T-helper 17 cell (primary cell): ENCODE measurements at regions not wholly inside any gene's neighbourhood (a gene's known extent, or its start where the extent isn't known, plus 50 kb on each side); places are given as distances from the start of the nearest gene placed in this dataset.

ENCODE experiments used
- ATAC-seq: fragments of 150-1000 bp; cut with Tn5 transposase; 2 replicates; pipeline ENCODE4 v1.10.0; 2021; ENCODE audit warnings: mild to moderate bottlenecking, moderate library complexity
- DNase-seq, 3 donors: peaks; one replicate each; pipeline versions ENCODE4 v3.0.0 to v3.0.0-alpha.2; 2020 to 2021
- H3K9me3 ChIP-seq: one replicate; pipeline ENCODE4 v1.7.0; 2013; ENCODE audit warnings: low read length, mild to moderate bottlenecking; ENCODE audit not compliant: control insufficient read depth, poor library complexity, severe bottlenecking
- H3K27ac Mint-ChIP-seq: one replicate; pipeline ENCODE4 v1.8.0; 2022; ENCODE audit warnings: mild to moderate bottlenecking, moderate library complexity, mixed read lengths
- H3K27me3 Mint-ChIP-seq: one replicate; pipeline ENCODE4 v1.8.0; 2022; ENCODE audit warnings: mixed read lengths
- H3K36me3 Mint-ChIP-seq: one replicate; pipeline ENCODE4 v1.8.0; 2022; ENCODE audit warnings: low read depth, mixed read lengths
- H3K4me1 Mint-ChIP-seq: one replicate; pipeline ENCODE4 v1.8.0; 2022; ENCODE audit warnings: mild to moderate bottlenecking, mixed read lengths
- H3K4me3 Mint-ChIP-seq: one replicate; pipeline ENCODE4 v1.8.0; 2022; ENCODE audit warnings: mild to moderate bottlenecking, moderate library complexity, mixed read lengths

- ATAC-seq, result no peak
- H3K27me3 Mint-ChIP-seq, result no peaks in the 10 kb centered on the region
- H3K4me1 Mint-ChIP-seq, result no peaks in the 10 kb centered on the region
- H3K36me3 Mint-ChIP-seq, result no peaks in the 10 kb centered on the region
- H3K4me3 Mint-ChIP-seq, result no peak overlapping the region
- DNase-seq, result no peak
- H3K27ac Mint-ChIP-seq, result no peak overlapping the region
- H3K9me3 ChIP-seq, result no peaks in the 10 kb centered on the region
Measured at GRCh38 chr4:137106733-137107132, 425.6 kb downstream of the PCDH18 start.

- Mint-ChIP-seq H3K36me3 (no peaks in the 10 kb centered on the region), H3K4me1 (no peaks in the 10 kb centered on the region), H3K27ac (no peak overlapping the region), H3K27me3 (no peaks in the 10 kb centered on the region), H3K4me3 (no peak overlapping the region)
- ATAC-seq (no peak), DNase-seq (no peak)
- no peaks in the 10 kb centered on the region for H3K9me3 ChIP-seq
Measured at GRCh38 chr4:137106287-137106686, 426.0 kb downstream of the PCDH18 start.

GRCh38 chr4:137090951-137091350 is 441.3 kb downstream of the PCDH18 start:
- H3K9me3 ChIP-seq, result no peaks in the 10 kb centered on the region
- Mint-ChIP-seq H3K27ac (no peak overlapping the region), H3K27me3 (no peaks in the 10 kb centered on the region), H3K4me1 (no peaks in the 10 kb centered on the region), H3K36me3 (no peaks in the 10 kb centered on the region), H3K4me3 (no peak overlapping the region)
- ATAC-seq (no peak), DNase-seq (no peak)

- H3K4me1 Mint-ChIP-seq, result no peaks in the 10 kb centered on the region
- DNase-seq (no peak), ATAC-seq (no peak)
- no peak overlapping the region for H3K27ac Mint-ChIP-seq
- no peaks in the 10 kb centered on the region for H3K36me3 Mint-ChIP-seq
- H3K27me3 Mint-ChIP-seq, result no peaks in the 10 kb centered on the region
- H3K4me3 Mint-ChIP-seq, result no peak overlapping the region
- no peaks in the 10 kb centered on the region for H3K9me3 ChIP-seq
Measured at GRCh38 chr4:137083571-137084135, 448.6 kb downstream of the PCDH18 start.

- no peaks in the 10 kb centered on the region for H3K27me3 Mint-ChIP-seq
- H3K4me3 Mint-ChIP-seq, result no peak overlapping the region
Measured at GRCh38 chr4:137082061-137082460, 450.2 kb downstream of the PCDH18 start.

GRCh38 chr4:137076908-137077307 is 455.4 kb downstream of the PCDH18 start:
- H3K27ac Mint-ChIP-seq, result no peak overlapping the region
- no peak for DNase-seq
- no peak overlapping the region for H3K4me3 Mint-ChIP-seq
- no peaks in the 10 kb centered on the region for H3K4me1 Mint-ChIP-seq
- H3K27me3 Mint-ChIP-seq, result no peaks in the 10 kb centered on the region
- no peaks in the 10 kb centered on the region for H3K36me3 Mint-ChIP-seq
- ATAC-seq, result no peak
- H3K9me3 ChIP-seq, result no peaks in the 10 kb centered on the region

More at GRCh38 chr4:137082061-137082460, 450.2 kb downstream of the PCDH18 start:
- no peak for DNase-seq
- H3K27ac Mint-ChIP-seq, result no peak overlapping the region
- no peaks in the 10 kb centered on the region for H3K36me3 Mint-ChIP-seq
- no peaks in the 10 kb centered on the region for H3K9me3 ChIP-seq
- no peaks in the 10 kb centered on the region for H3K4me1 Mint-ChIP-seq
- no peak for ATAC-seq

GRCh38 chr4:137075586-137075985 is 456.7 kb downstream of the PCDH18 start:
- DNase-seq, result no peak
- H3K9me3 ChIP-seq, result no peaks in the 10 kb centered on the region
- no peaks in the 10 kb centered on the region for H3K4me1 Mint-ChIP-seq
- H3K4me3 Mint-ChIP-seq, result no peak overlapping the region
- no peak for ATAC-seq
- no peaks in the 10 kb centered on the region for H3K27me3 Mint-ChIP-seq
- H3K27ac Mint-ChIP-seq, result no peak overlapping the region
- no peaks in the 10 kb centered on the region for H3K36me3 Mint-ChIP-seq

GRCh38 chr4:137070614-137071013 is 461.7 kb downstream of the PCDH18 start:
- Mint-ChIP-seq H3K27ac (no peak overlapping the region), H3K4me1 (no peaks in the 10 kb centered on the region), H3K4me3 (no peak overlapping the region), H3K27me3 (no peaks in the 10 kb centered on the region), H3K36me3 (no peaks in the 10 kb centered on the region)
- H3K9me3 ChIP-seq, result no peaks in the 10 kb centered on the region
- ATAC-seq, result no peak
- no peak for DNase-seq

GRCh38 chr4:137069473-137069872 is 462.8 kb downstream of the PCDH18 start:
- H3K9me3 ChIP-seq, result no peaks in the 10 kb centered on the region
- ATAC-seq, result no peak
- no peak for DNase-seq
- Mint-ChIP-seq H3K4me3 (no peak overlapping the region), H3K4me1 (no peaks in the 10 kb centered on the region), H3K36me3 (no peaks in the 10 kb centered on the region), H3K27me3 (no peaks in the 10 kb centered on the region), H3K27ac (no peak overlapping the region)

GRCh38 chr4:137067735-137068134 is 464.6 kb downstream of the PCDH18 start:
- DNase-seq (no peak), ATAC-seq (no peak)
- Mint-ChIP-seq H3K4me1 (no peaks in the 10 kb centered on the region), H3K4me3 (no peak overlapping the region), H3K36me3 (no peaks in the 10 kb centered on the region), H3K27me3 (no peaks in the 10 kb centered on the region), H3K27ac (no peak overlapping the region)
- no peaks in the 10 kb centered on the region for H3K9me3 ChIP-seq

- Mint-ChIP-seq H3K27ac (no peak overlapping the region), H3K4me3 (no peak overlapping the region), H3K27me3 (no peaks in the 10 kb centered on the region), H3K4me1 (no peaks in the 10 kb centered on the region), H3K36me3 (no peaks in the 10 kb centered on the region)
- ATAC-seq, result no peak
- no peaks in the 10 kb centered on the region for H3K9me3 ChIP-seq
- DNase-seq, result no peak
Measured at GRCh38 chr4:137065311-137065710, 467.0 kb downstream of the PCDH18 start.

GRCh38 chr4:137063961-137064360 is 468.3 kb downstream of the PCDH18 start:
- Mint-ChIP-seq H3K27ac (no peak overlapping the region), H3K36me3 (no peaks in the 10 kb centered on the region), H3K27me3 (no peaks in the 10 kb centered on the region), H3K4me3 (no peak overlapping the region), H3K4me1 (no peaks in the 10 kb centered on the region)
- ATAC-seq (no peak), DNase-seq (no peak)
- H3K9me3 ChIP-seq, result no peaks in the 10 kb centered on the region

GRCh38 chr4:137043184-137043583 is 489.1 kb downstream of the PCDH18 start:
- H3K27me3 Mint-ChIP-seq, result no peaks in the 10 kb centered on the region
- DNase-seq (no peak), ATAC-seq (no peak)
- no peak overlapping the region for H3K4me3 Mint-ChIP-seq
- H3K9me3 ChIP-seq, result no peaks in the 10 kb centered on the region
- H3K4me1 Mint-ChIP-seq, result no peaks in the 10 kb centered on the region
- no peak overlapping the region for H3K27ac Mint-ChIP-seq
- H3K36me3 Mint-ChIP-seq, result peaks cover 2% of the 10 kb centered on the region

- no peak overlapping the region for H3K27ac Mint-ChIP-seq
- H3K4me3 Mint-ChIP-seq, result no peak overlapping the region
- ATAC-seq (no peak), DNase-seq (no peak)
- no peaks in the 10 kb centered on the region for H3K9me3 ChIP-seq
- no peaks in the 10 kb centered on the region for H3K4me1 Mint-ChIP-seq
- no peaks in the 10 kb centered on the region for H3K27me3 Mint-ChIP-seq
- no peaks in the 10 kb centered on the region for H3K36me3 Mint-ChIP-seq
Measured at GRCh38 chr4:137039370-137039769, 492.9 kb downstream of the PCDH18 start.
